Hindlimb muscle (tissue), 1 donor: ENCODE measurements at regions not wholly inside any gene's neighbourhood (a gene's known extent, or its start where the extent isn't known, plus 50 kb on each side); places are given as distances from the start of the nearest gene placed in this dataset.
A peak's percentile ranks its signal among the peaks of the same experiment; 100 is the strongest.
"Not testable (repeated sequence)": the region's sequence is repeated elsewhere in the genome, so short reads cannot be mapped to it uniquely, and the experiment has no call there.

ENCODE experiments used
- DNase-seq: peaks from one replicate; pipeline ENCODE4 v3.0.0-alpha.2; 2013

DNA sequence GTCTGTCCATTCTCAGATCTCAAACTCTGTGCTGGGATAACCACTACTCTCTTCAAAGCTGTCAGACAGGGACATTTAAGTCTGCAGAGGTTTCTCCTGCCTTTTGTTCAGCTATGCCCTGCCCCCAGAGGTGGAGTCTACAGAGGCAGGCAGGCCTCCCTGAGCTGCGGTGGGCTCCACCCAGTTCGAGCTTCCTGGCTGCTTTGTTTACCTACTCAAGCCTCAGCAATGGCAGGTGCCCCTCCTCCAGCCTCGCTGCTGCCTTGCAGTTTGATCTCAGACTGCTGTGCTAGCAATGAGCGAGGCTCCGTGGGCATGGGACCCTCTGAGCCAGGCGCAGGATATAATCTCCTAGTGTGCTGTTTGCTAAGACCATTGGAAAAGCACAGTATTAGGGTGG is 53.1 kb upstream of the HUNK start:
- not testable (repeated sequence) for DNase-seq

DNA sequence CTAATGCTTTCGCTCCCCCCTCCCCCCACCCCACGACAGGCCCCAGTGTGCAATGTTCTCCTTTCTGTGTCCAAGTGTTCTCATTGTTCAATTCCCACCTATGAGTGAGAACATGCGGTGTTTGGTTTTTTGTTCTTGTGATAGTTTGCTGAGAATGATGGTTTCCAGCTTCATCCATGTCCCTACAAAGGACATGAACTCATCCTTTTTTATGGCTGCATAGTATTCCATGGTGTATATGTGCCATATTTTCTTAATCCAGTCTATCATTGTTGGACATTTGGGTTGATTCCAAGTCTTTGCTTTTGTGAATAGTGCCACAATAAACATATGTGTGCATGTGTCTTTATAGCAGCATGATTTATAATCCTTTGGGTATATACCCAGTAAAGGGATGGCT is 58.5 kb upstream of the HUNK start:
- not testable (repeated sequence) for DNase-seq

DNA sequence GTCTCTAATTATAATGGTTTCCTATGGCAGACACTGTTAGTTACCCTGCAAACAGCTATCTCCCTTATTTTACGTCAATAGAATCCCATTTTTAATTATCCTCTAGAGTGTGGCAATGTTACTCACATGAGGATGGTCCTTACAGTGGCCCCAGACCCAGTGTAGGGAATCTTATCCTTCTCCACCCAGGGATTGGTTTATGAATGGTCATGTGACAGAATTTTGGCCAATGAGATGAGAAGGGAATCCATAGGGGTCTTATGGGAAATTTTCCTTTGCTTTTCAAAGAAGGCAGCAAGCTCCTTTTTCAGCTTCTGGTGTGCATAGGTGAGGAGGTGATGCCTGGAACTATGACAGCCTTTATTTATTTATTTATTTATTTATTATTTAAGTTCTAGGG is 59.0 kb upstream of the HUNK start:
- no peak for DNase-seq

DNA sequence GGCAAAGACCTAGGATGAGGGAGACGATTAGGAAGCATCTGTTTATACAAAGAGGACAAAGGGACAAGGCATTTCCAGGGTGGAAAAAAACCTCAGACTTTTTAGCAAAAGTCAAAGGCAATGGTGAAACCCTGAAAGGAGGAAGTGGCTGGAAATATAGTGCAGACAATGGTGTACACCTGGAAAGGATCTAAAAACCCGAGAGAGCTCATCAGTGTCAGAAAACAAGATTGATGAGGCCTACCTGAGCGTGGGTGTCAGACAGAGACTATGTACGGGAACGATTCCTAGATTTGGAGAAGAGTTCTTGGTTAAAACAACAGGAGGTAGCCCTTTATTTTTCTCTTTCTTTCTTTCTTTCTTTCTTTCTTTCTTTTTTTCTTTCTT is 68.8 kb upstream of the HUNK start:
- DNase-seq = no peak

DNA sequence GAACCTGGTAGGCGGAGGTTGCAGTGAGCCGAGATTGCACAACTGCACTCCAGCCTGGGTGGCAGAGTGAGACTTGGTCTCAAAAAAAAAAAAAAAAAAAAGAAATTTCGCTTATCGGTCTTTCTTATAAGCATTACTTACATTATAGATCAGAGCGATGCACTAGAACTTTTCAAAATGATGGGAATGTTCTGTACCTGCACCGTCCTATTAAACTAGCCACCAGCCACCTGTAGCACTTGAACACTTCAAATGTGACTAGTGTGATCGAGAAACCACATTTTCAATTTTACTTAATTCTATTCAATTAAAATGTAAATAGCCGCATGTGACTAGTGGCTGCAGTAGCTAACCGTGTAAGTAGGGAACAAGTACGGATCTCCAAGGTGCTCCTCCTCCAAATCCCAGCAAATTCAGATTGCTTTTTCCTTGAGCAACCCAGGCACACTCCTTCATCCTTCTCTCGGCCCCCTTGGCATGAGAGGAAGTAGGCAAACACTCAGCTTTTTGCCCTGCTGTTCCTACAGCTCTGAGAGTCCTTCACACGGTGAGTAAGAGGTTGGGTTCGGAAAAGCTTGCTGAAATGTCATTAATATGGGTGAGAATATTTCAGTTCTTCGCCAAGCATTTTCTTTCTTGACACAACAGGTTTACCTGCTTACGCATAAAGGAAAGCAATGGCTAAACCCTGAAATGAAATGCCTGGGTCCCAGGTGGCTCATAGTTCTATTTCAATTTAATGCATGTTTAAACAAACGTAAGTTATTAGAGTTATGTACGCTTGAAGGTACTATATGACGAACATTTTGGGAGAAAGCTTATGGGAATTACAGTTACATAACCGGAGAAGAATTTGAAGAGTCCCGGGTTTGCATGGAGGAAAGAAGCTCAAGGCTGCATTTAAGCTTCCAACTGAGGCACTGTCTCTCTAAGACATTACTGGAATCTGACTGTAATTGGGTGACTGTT is 69.5 kb upstream of the HUNK start:
- DNase-seq = no peak

DNA sequence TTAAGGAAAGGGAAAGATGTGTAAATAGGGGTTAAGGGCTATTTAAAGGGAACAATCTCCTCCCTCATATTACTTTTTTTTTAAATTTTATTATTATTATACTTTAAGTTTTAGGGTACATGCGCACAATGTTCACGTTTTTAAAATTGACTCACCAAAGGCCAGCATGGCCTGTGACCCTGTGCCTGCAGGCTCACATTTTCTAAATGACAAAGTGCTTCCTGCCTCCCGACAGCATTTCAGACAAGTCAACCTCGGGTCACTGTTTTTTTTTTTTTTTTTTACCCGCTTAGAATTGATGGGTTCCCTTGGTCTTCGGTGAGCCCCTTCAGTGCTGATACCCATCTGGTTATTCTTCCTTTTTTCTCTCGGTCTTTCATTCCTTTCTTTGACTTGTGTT is 70.4 kb upstream of the SCAF4 start:
- DNase-seq = no peak

DNA sequence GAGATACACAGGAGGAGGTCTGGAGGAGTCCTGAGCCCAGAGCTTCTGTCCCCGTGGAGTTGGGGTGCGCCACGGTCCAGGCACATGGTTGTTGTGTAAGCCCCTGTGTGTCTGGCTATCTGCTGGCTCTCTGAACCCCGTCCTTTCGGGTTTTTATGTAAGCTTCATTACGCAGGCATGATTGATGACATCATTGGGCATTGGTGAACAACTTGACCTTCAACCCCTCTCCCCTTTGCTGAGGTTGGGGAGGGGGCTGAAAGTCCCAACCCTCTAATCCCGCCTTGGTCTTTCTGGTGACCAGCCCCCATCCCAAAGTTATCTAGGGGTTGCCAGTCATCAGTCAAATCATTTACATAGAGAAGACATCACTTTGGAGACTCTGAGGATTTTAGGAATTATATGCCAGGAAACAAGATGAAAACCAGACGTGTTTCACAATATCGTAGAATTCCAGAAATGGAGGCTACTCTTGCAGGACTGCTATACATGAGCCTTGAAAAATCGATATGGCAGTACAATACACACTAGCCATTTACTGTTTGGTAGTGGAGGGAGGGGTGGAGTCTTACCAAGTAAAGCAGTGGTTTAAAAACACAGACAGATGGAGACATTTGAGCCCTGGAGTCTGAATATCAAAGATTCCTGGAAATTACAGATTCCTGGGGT is 69.8 kb upstream of the SCAF4 start:
- DNase-seq = no peak

DNA sequence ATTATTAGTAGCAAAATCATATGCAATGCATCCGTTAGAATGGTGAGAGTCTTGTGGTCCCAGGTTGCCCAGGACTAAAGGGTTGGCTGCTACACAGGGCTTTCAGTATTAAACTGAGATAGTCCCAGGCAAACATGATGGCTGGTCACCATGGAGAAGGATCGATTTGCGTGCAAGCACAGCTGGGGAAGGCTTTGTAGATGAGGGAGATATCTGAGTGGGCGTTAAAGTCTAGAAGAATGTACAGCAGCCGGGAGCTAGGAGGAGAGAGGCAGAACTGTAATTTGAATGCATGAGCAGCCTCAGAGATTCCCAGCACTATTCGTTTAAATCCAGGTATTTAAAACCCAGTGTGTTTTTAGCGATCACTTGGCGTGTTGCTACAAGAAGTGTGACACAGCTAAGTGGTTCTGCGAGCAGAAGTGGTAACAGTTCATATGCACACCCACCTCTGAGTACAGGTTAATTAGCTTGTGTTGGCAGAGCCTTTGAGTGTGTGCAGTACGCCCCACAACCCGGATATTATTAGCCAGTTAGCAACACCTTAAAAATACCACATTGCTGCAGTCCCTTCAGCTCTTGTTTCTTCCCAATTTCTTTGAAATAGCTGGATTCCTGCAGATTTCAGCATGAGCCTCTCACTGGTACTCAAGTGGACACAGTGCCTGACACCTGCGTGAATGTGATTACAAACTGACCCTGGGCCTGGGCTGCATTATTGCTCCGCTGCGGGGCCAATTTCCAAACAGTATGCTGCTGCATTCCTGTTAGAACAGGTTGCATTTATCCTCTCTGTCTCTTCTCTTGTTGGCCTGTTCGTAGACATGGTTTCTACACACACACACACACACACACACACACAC is 67.2 kb upstream of the SCAF4 start:
- no peak for DNase-seq

DNA sequence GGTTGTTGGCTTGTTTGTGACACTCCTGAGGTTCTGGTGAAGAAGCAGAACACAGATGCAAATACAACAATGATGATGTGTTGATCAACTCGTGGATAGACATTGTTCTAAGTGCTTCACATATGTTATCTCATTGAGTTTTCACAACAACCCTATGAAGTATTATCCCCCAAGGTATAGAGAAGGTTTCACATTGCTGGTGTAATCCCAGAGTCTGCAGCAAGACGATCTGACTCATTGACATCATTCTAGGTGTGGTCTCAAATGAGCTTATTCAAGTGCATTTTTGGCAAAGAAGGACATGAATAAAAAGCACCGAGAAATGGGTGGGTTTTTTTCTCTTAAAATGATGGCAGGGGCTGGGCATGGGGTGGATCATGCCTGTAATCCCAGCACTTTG is 64.1 kb upstream of the SCAF4 start:
- no peak for DNase-seq

DNA sequence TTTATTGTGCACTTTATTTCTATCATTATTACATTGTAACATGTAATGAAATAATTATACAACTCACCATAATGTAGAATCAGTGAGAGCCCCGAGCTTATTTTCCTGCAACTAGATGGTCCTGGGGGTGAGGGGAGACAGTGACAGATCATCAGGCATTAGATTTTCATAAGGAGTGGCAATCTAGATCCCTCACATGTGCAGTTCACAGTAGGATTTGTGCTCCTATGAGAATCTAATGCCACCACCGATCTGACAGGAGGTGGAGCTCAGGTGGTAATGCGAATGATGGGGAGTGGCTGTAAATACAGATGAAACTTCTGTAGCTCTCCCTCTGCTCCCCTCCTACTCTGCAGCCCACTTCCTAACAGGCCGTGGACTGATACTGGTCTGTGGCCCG is 58.5 kb upstream of the SCAF4 start:
- DNase-seq = not testable (repeated sequence)

DNA sequence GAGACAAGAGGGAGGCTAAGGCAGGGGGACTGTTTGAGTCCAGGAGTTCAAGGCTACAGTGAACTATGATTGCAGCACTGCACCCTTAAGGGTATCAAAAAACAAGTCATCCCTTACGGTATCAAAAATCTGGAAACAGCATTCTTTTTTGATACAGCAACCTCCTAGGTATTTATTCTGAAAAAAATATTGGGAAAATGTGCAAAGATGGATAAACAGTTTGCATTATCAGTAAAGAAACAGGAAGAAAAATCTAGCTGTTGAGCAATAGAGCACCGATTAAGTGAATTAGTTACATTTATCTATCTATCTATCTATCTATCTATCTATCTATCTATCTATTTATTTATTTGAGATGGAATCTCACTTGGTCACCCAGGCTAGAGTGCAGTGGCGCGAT is 56.7 kb upstream of the SCAF4 start:
- no peak for DNase-seq

DNA sequence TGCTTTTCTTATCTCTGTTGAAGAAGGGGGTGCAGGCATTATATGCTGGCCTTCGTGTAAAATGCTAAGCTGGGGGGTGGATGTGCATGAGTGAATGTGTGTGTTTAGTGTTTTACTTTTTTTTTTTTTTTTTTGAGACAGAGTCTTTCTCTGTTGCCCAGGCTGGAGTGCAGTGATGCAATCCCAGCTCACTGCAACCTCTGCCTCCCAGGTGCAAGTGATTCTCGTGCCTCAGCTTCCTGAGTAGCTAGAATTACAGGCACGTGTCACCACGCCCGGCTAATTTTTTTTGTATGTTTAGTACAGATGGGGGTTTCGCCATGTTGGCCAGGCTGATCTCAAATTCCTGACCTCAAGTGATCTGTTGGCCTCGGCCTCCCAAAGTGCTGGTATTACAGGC is 55.8 kb upstream of the SCAF4 start:
- DNase-seq = not testable (repeated sequence)

DNA sequence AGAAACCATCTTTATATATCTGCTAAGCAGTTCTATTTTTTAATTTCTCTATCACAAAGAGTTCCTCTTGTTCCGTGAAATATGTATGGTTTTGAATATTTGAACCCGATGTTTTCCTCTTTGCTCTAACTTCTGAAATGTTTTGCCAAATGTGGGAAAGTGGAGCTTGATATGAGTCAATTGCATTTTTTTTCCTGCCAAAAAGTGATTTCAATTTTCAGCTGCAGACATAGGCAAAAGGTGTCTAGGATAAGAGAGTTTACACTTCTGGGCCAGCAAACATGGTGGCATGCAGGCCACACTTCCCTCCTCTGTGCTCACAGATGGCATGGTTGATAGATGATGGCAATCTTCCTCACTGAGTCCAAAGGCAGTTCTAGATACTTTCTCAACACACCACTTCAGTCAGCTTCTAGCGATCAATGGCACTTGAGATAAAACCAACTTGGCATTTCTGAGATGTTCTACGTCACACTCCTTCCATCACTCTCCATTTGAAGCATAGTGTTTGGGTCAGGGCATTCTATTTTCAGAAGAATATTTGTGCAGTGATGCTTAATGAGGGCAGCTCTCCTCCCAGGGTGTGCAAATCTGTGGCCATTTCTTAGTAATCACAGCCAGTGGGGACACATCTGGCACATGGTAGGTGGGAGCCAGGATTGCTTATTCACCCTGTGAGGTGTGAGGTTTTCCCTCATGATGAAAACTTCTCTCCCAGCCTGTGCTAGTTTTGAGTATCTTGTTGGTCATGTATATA is 54.4 kb upstream of the SCAF4 start:
- DNase-seq = no peak

DNA sequence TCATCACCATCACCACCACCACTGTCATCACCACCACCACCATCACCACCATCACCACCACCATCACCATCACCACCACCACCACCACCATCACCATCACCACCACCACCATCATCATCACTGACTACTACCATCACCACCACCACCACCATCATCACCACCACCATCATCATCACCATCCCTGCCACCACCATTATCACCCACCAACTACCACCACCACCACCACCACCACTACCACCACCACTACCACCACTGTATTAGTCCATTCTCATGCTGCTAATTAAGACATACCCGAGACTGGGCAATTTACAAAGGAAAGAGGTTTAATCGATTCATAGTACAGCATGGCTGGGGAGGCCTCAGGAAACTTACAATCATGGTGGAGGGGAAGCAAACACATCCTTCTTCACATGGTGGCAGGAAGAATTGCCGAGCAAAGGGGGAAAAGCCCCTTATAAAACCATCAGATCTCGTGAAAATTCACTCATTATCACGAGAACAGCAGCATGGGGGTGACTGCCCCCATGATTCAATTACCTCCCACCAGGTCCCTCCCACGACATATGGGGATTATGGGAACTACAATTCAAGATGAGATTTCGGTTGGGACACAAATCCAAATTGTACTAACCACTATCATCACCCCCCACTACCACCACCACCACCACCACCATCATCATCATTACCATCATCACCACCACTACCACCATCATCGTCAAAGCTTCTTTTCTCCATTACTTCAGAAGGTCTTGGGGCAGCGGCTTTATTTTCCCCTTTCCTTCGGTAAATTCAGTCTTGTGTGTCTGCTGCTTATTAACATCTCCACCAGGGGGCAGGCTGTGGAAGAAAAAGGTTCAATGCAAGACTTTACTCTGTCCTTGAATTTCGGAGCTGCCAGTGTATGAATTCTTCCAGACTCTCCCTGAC is 53.6 kb upstream of the SCAF4 start:
- peak; percentile 82 for DNase-seq

DNA sequence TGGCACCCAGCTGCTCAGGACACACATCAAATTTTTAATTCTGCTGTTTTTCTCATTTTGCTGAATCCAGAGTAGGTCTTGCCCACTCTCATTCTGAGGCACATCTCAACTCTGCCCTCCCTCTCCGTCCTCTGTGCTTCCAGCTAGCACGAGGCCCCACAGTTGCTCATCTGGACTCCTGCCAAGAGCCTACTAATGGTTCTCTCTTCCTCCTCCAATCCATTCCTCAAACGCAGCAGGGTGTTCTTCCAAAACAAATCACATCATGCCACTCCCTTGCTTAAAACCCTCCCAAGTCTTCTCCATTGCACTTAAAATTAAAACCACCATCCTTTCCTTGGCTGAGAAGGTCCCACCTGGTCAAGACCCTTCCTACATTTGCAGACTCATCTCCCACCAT is 49.8 kb upstream of the SCAF4 start:
- peak; percentile 22 for DNase-seq
